Neural progenitor cell (in vitro differentiated cells): ENCODE measurements at regions not wholly inside any gene's neighbourhood (a gene's known extent, or its start where the extent isn't known, plus 50 kb on each side); places are given as distances from the start of the nearest gene placed in this dataset.

Experiments
- CTCF ChIP-seq: fragments of 200-600 bp; sonication (generic); IDR thresholded peaks from 2 replicates; pipeline ENCODE4 v1.5.1; 2017; ENCODE audit warnings: antibody characterized with exemption, mild to moderate bottlenecking
- EZH2phosphoT487 ChIP-seq: fragments of 200-600 bp; sonication (generic); IDR thresholded peaks from 2 replicates; pipeline ENCODE4 v1.6.1; 2017; ENCODE audit warnings: antibody characterized with exemption

- TF ChIP-seq CTCF (no peak), EZH2phosphoT487 (no peak)
Observed at GRCh38 chr20:62549029-62549428, 73.2 kb upstream of the GATA5 start.
